AG09319 (cell line): ENCODE measurements at regions not wholly inside any gene's neighbourhood (a gene's known extent, or its start where the extent isn't known, plus 50 kb on each side); places are given as distances from the start of the nearest gene placed in this dataset.

Experiments
- DNase-seq: peaks from one replicate; pipeline ENCODE4 v3.0.0-alpha.2; 2010; ENCODE audit warnings: low read depth; ENCODE audit errors: extremely low read depth
- CTCF ChIP-seq: IDR thresholded peaks from 2 replicates; pipeline ENCODE4 v1.5.1; 2011; ENCODE audit warnings: low read depth, mild to moderate bottlenecking, inconsistent platforms, low read length, moderate library complexity

GRCh38 chr2:6499691-6500090 lies 366.0 kb downstream of the CMPK2 start:
- no peak for DNase-seq
- no peak for TF ChIP-seq CTCF

- DNase-seq, result peak; percentile 20
- no peak for TF ChIP-seq CTCF
These were observed 359.3 kb downstream of the CMPK2 start for GRCh38 chr2:6506361-6506794.

- no peak for DNase-seq
- TF ChIP-seq CTCF, result no peak
These were observed 358.8 kb downstream of the CMPK2 start for GRCh38 chr2:6506859-6507258.

GRCh38 chr2:6510532-6510931 lies 355.2 kb downstream of the CMPK2 start:
- no peak for TF ChIP-seq CTCF
- DNase-seq, result no peak

GRCh38 chr2:6512589-6512988 lies 353.1 kb downstream of the CMPK2 start:
- DNase-seq, result no peak
- TF ChIP-seq CTCF, result no peak

- no peak for TF ChIP-seq CTCF
- DNase-seq, result no peak
These were observed 349.0 kb downstream of the CMPK2 start for GRCh38 chr2:6516674-6517073.

- no peak for DNase-seq
- TF ChIP-seq CTCF, result no peak
These were observed 347.3 kb downstream of the CMPK2 start for GRCh38 chr2:6518361-6518760.
